ENCODE measurements at regions not wholly inside any gene's neighbourhood (a gene's known extent, or its start where the extent isn't known, plus 50 kb on each side); places are given as distances from the start of the nearest gene placed in this dataset.

- no peak for TF ChIP-seq CTCF (IDR thresholded peaks at IDR 0.05)
- intact Hi-C loops (cut with DNase I): no loop called here
- Histone ChIP-seq H3K27me3 (no peaks in the 10 kb centered on the region), H3K9me3 (no peaks in the 10 kb centered on the region), H3K36me3 (no peaks in the 10 kb centered on the region), H3K4me1 (no peaks in the 10 kb centered on the region), H3K27ac (no peak overlapping the region), H3K4me3 (no peak overlapping the region)
- DNase-seq (ENCODE audit: low spot score in 2 of 2): no peak
These were observed 78.4 kb upstream of the ZBTB40 start for GRCh38 chr1:22373252-22373651.

- intact Hi-C loops (cut with DNase I): no loop called here
- no peak overlapping the region for H3K27ac ChIP-seq
- no peak for TF ChIP-seq CTCF (IDR thresholded peaks at IDR 0.05)
These were observed 77.7 kb upstream of the ZBTB40 start for GRCh38 chr1:22374001-22374400.

GRCh38 chr1:22375601-22376000, 76.0 kb upstream of the ZBTB40 start:
- no peaks in the 10 kb centered on the region for H3K27me3 ChIP-seq

More at GRCh38 chr1:22374001-22374400, 77.7 kb upstream of the ZBTB40 start:
- no peak for DNase-seq (ENCODE audit: low spot score in 2 of 2)
- Histone ChIP-seq H3K27me3 (no peaks in the 10 kb centered on the region), H3K4me3 (no peak overlapping the region), H3K9me3 (no peaks in the 10 kb centered on the region), H3K36me3 (no peaks in the 10 kb centered on the region), H3K4me1 (no peaks in the 10 kb centered on the region)

GRCh38 chr1:22376001-22376400, 75.7 kb upstream of the ZBTB40 start:
- Histone ChIP-seq H3K36me3 (no peaks in the 10 kb centered on the region), H3K9me3 (no peaks in the 10 kb centered on the region), H3K27ac (no peak overlapping the region), H3K4me1 (no peaks in the 10 kb centered on the region), H3K4me3 (no peak overlapping the region), H3K27me3 (no peaks in the 10 kb centered on the region)
- no peak for DNase-seq (ENCODE audit: low spot score in 2 of 2)
- TF ChIP-seq CTCF (IDR thresholded peaks at IDR 0.05): no peak
- intact Hi-C loops (cut with DNase I): no loop called here

More at GRCh38 chr1:22375601-22376000, 76.0 kb upstream of the ZBTB40 start:
- H3K4me1 ChIP-seq: no peaks in the 10 kb centered on the region
- H3K9me3 ChIP-seq: no peaks in the 10 kb centered on the region
- no peaks in the 10 kb centered on the region for H3K36me3 ChIP-seq
- no peak overlapping the region for H3K27ac ChIP-seq
- TF ChIP-seq CTCF (IDR thresholded peaks at IDR 0.05): no peak
- H3K4me3 ChIP-seq: no peak overlapping the region
- no peak for DNase-seq (ENCODE audit: low spot score in 2 of 2)
- intact Hi-C loops (cut with DNase I): no loop called here

GRCh38 chr1:22376546-22376945, 75.1 kb upstream of the ZBTB40 start:
- H3K36me3 ChIP-seq: no peaks in the 10 kb centered on the region
- intact Hi-C loops (cut with DNase I): no loop called here
- no peaks in the 10 kb centered on the region for H3K4me1 ChIP-seq
- H3K9me3 ChIP-seq: no peaks in the 10 kb centered on the region
- no peak overlapping the region for H3K27ac ChIP-seq
- no peak overlapping the region for H3K4me3 ChIP-seq
- no peak for TF ChIP-seq CTCF (IDR thresholded peaks at IDR 0.05)
- no peaks in the 10 kb centered on the region for H3K27me3 ChIP-seq
- DNase-seq (ENCODE audit: low spot score in 2 of 2): no peak

- Histone ChIP-seq H3K4me1 (no peaks in the 10 kb centered on the region), H3K4me3 (no peak overlapping the region), H3K9me3 (no peaks in the 10 kb centered on the region), H3K27ac (no peak overlapping the region), H3K27me3 (no peaks in the 10 kb centered on the region), H3K36me3 (no peaks in the 10 kb centered on the region)
- intact Hi-C loops (cut with DNase I): no loop called here
- TF ChIP-seq CTCF (IDR thresholded peaks at IDR 0.05): no peak
- no peak for DNase-seq (ENCODE audit: low spot score in 2 of 2)
These were observed 74.7 kb upstream of the ZBTB40 start for GRCh38 chr1:22376976-22377375.
